ENCODE measurements at regions not wholly inside any gene's neighbourhood (a gene's known extent, or its start where the extent isn't known, plus 50 kb on each side); places are given as distances from the start of the nearest gene placed in this dataset.
A peak's percentile ranks its signal among the peaks of the same experiment; 100 is the strongest.

GRCh38 chr1:235925016-235925415, 58.3 kb upstream of the LYST start:
- no peaks in the 10 kb centered on the region for H3K27me3 ChIP-seq

GRCh38 chr1:235923466-235924021, 56.8 kb upstream of the LYST start:
- peaks cover 48% of the 10 kb centered on the region for H3K4me1 ChIP-seq
- TF ChIP-seq CTCF (IDR thresholded peaks at IDR 0.05) (no peak), POLR2AphosphoS5 (IDR thresholded peaks at IDR 0.05; ENCODE audit: insufficient read depth in 1 of 2, low read depth in 1 of 2) (no peak)
- H3K27me3 ChIP-seq: no peaks in the 10 kb centered on the region
- DNase-seq (ENCODE audit: extremely low spot score in 2 of 2): no peak
- no peaks in the 10 kb centered on the region for H3K36me3 ChIP-seq
- H3K27ac ChIP-seq: no peak overlapping the region
- no peak overlapping the region for H3K4me3 ChIP-seq
- intact Hi-C loops (cut with DNase I): no loop called here
- H3K9me3 ChIP-seq: no peaks in the 10 kb centered on the region

More at GRCh38 chr1:235925016-235925415, 58.3 kb upstream of the LYST start:
- Histone ChIP-seq H3K27ac (no peak overlapping the region), H3K36me3 (no peaks in the 10 kb centered on the region), H3K9me3 (no peaks in the 10 kb centered on the region), H3K4me3 (no peak overlapping the region), H3K4me1 (peaks cover 33% of the 10 kb centered on the region)
- TF ChIP-seq POLR2A (IDR thresholded peaks at IDR 0.05): no peak
- no peak for TF ChIP-seq CTCF (IDR thresholded peaks at IDR 0.05)
- TF ChIP-seq POLR2AphosphoS5 (IDR thresholded peaks at IDR 0.05; ENCODE audit: insufficient read depth in 1 of 2, low read depth in 1 of 2): no peak
- DNase-seq (ENCODE audit: extremely low spot score in 2 of 2): no peak
- intact Hi-C loops (cut with DNase I): no loop called here

GRCh38 chr1:235920596-235921375, 54.1 kb upstream of the LYST start:
- Histone ChIP-seq H3K9me3 (no peaks in the 10 kb centered on the region), H3K4me1 (peaks cover 67% of the 10 kb centered on the region), H3K4me3 (no peak overlapping the region), H3K27ac (peak overlapping the region; percentile 96), H3K27me3 (no peaks in the 10 kb centered on the region), H3K36me3 (no peaks in the 10 kb centered on the region)
- no peak for TF ChIP-seq POLR2AphosphoS5 (IDR thresholded peaks at IDR 0.05; ENCODE audit: insufficient read depth in 1 of 2, low read depth in 1 of 2)
- DNase-seq (ENCODE audit: extremely low spot score in 2 of 2): no peak
- intact Hi-C loops (cut with DNase I): no loop called here

GRCh38 chr1:235919833-235920441, 53.2 kb upstream of the LYST start:
- no peak for DNase-seq (ENCODE audit: extremely low spot score in 2 of 2)
- Histone ChIP-seq H3K4me3 (no peak overlapping the region), H3K27me3 (no peaks in the 10 kb centered on the region), H3K9me3 (no peaks in the 10 kb centered on the region), H3K27ac (peak overlapping the region; percentile 96), H3K36me3 (no peaks in the 10 kb centered on the region), H3K4me1 (peaks cover 67% of the 10 kb centered on the region)
- peak in 1 of 2 donors; percentile 49 for TF ChIP-seq POLR2AphosphoS5 (IDR thresholded peaks at IDR 0.05; ENCODE audit: insufficient read depth in 1 of 2, low read depth in 1 of 2)
- no peak for TF ChIP-seq CTCF (IDR thresholded peaks at IDR 0.05)
- intact Hi-C loops (cut with DNase I): loop anchor here (10.0 kb wide), 1 partner anchor 55 kb away; the partner anchor contains the start of gene LYST

GRCh38 chr1:235919127-235919832, 52.6 kb upstream of the LYST start:
- H3K36me3 ChIP-seq: no peaks in the 10 kb centered on the region
- TF ChIP-seq CTCF (IDR thresholded peaks at IDR 0.05) (no peak), POLR2AphosphoS5 (IDR thresholded peaks at IDR 0.05; ENCODE audit: insufficient read depth in 1 of 2, low read depth in 1 of 2) (peak in 1 of 2 donors; percentile 9), POLR2A (IDR thresholded peaks at IDR 0.05) (no peak)
- intact Hi-C loops (cut with DNase I): loop anchor here (10.0 kb wide), 1 partner anchor 54 kb away; the partner anchor contains the start of gene LYST
- H3K4me1 ChIP-seq: peaks cover 65% of the 10 kb centered on the region
- H3K4me3 ChIP-seq: no peak overlapping the region
- no peak for DNase-seq (ENCODE audit: extremely low spot score in 2 of 2)
- H3K27me3 ChIP-seq: no peaks in the 10 kb centered on the region
- H3K9me3 ChIP-seq: no peaks in the 10 kb centered on the region
- peak overlapping the region; percentile 96 for H3K27ac ChIP-seq

Data from vagina (tissue), 2 donors.